GM12874 (cell line): ENCODE measurements at regions not wholly inside any gene's neighbourhood (a gene's known extent, or its start where the extent isn't known, plus 50 kb on each side); places are given as distances from the start of the nearest gene placed in this dataset.

Experiments
- TF ChIP-seq, protein P1 (sequence below): IDR thresholded peaks from 2 replicates; pipeline ENCODE4 v1.5.1; 2011; ENCODE audit warnings: low read depth, mild to moderate bottlenecking, control low read depth, low read length, moderate library complexity; ENCODE audit not compliant: insufficient read depth

- TF ChIP-seq, protein P1, sequence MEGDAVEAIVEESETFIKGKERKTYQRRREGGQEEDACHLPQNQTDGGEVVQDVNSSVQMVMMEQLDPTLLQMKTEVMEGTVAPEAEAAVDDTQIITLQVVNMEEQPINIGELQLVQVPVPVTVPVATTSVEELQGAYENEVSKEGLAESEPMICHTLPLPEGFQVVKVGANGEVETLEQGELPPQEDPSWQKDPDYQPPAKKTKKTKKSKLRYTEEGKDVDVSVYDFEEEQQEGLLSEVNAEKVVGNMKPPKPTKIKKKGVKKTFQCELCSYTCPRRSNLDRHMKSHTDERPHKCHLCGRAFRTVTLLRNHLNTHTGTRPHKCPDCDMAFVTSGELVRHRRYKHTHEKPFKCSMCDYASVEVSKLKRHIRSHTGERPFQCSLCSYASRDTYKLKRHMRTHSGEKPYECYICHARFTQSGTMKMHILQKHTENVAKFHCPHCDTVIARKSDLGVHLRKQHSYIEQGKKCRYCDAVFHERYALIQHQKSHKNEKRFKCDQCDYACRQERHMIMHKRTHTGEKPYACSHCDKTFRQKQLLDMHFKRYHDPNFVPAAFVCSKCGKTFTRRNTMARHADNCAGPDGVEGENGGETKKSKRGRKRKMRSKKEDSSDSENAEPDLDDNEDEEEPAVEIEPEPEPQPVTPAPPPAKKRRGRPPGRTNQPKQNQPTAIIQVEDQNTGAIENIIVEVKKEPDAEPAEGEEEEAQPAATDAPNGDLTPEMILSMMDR, result no peak
These were observed 276.3 kb upstream of the GJB5 start for GRCh38 chr1:34478515-34479076.

DNA sequence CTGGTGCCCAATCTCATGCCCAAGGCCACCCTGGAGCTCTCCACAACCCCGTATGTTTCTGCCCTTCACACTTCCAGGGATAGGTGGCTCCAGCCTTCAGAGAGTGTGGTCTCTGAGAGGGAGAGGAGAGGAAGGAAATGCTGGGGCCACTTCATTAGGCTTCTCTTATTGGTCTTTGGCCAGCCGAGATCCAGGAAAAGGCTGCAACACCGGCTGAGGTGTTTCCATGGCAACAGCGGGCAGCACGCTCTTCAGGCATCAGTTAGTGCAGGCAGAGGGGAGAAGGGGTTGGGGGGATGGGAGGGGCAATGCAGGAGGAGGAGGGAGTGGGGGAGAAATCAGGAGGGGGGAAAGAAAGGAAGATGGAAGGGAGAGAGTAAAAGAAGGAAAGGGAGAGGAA, 275.1 kb upstream of the GJB5 start:
- TF ChIP-seq, protein P1, result no peak

- TF ChIP-seq, protein P1, result no peak
These were observed 266.7 kb upstream of the GJB5 start for GRCh38 chr1:34488080-34488708.

GRCh38 chr1:34500451-34500850, 254.4 kb upstream of the GJB5 start:
- TF ChIP-seq, protein P1, result no peak

DNA sequence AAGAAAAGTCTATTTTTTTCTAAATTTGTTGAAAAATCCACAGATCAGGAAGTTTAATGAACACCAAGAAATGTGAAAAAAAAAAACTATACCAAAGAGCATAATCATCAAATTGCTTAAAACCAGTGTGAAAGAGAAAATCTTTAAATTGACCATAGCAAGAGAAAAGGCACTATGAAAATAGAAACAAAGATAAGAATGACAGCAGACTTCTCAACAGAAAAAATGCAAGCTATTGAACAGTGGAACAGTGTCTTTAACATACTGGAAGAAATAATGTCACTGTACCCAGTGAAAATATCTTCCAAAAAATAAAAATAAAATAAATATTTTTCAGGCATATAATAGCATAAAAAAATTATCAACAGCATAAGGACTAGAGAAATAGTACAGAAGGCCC, 243.0 kb upstream of the GJB5 start:
- TF ChIP-seq, protein P1, result no peak

GRCh38 chr1:34518146-34518699, 236.6 kb upstream of the GJB5 start:
- TF ChIP-seq, protein P1, result no peak

DNA sequence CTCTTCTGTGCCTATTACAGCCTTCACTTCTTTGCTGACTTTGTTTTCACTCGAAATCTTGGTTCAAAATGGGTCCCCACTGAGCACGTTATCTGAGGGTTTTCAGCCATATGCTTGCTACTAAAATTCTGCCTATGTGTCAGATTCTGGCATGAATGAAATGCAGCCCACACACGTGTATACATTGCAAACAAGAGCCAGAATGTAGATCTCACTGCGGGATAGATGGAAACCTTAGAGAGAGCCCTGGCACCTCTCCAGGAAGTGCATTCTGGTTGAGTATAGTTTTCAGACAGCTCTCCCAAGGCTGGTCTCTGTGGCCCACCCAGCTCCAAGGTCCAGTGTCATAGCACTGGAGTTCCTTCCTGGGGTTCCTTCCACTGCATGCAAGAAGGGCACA, 234.7 kb upstream of the GJB5 start:
- TF ChIP-seq, protein P1, result no peak
